ENCODE measurements at regions not wholly inside any gene's neighbourhood (a gene's known extent, or its start where the extent isn't known, plus 50 kb on each side); places are given as distances from the start of the nearest gene placed in this dataset.
"Not testable (repeated sequence)": the region's sequence is repeated elsewhere in the genome, so short reads cannot be mapped to it uniquely, and the experiment has no call there.

- DNase-seq, result not testable (repeated sequence)
These were observed 603.0 kb upstream of the MARCKS start for GRCh38 chr6:113254194-113254593.

- no peak for DNase-seq
These were observed 598.4 kb upstream of the MARCKS start for GRCh38 chr6:113258771-113259170.

GRCh38 chr6:113271437-113271836, 585.7 kb upstream of the MARCKS start:
- no peak for DNase-seq

GRCh38 chr6:113276601-113277000, 580.5 kb upstream of the MARCKS start:
- DNase-seq, result no peak

- DNase-seq, result no peak
These were observed 580.0 kb upstream of the MARCKS start for GRCh38 chr6:113277111-113277510.

GRCh38 chr6:113281014-113281413, 576.1 kb upstream of the MARCKS start:
- DNase-seq, result no peak

- DNase-seq, result no peak
These were observed 575.7 kb upstream of the MARCKS start for GRCh38 chr6:113281431-113281830.

GRCh38 chr6:113287396-113287795, 569.7 kb upstream of the MARCKS start:
- DNase-seq, result no peak

GRCh38 chr6:113288409-113288808, 568.7 kb upstream of the MARCKS start:
- DNase-seq, result no peak

- no peak for DNase-seq
These were observed 568.0 kb upstream of the MARCKS start for GRCh38 chr6:113289166-113289565.

GRCh38 chr6:113290684-113291083, 566.5 kb upstream of the MARCKS start:
- no peak for DNase-seq

GRCh38 chr6:113291751-113292445, 565.2 kb upstream of the MARCKS start:
- DNase-seq, result no peak

- DNase-seq, result no peak
These were observed 564.3 kb upstream of the MARCKS start for GRCh38 chr6:113292646-113293422.

- no peak for DNase-seq
These were observed 563.8 kb upstream of the MARCKS start for GRCh38 chr6:113293423-113293740.

GRCh38 chr6:113299531-113299930, 557.6 kb upstream of the MARCKS start:
- DNase-seq, result no peak

GRCh38 chr6:113301651-113302050, 555.5 kb upstream of the MARCKS start:
- no peak for DNase-seq

GRCh38 chr6:113304116-113304515, 553.0 kb upstream of the MARCKS start:
- DNase-seq, result no peak

GRCh38 chr6:113306552-113307145, 550.5 kb upstream of the MARCKS start:
- peak in 2 of 3 donors; percentile 73 to 77 for DNase-seq

- no peak for DNase-seq
These were observed 548.9 kb upstream of the MARCKS start for GRCh38 chr6:113308266-113308665.

- no peak for DNase-seq
These were observed 543.3 kb upstream of the MARCKS start for GRCh38 chr6:113313841-113314240.

- DNase-seq, result no peak
These were observed 542.0 kb upstream of the MARCKS start for GRCh38 chr6:113315165-113315564.

GRCh38 chr6:113315879-113316278, 541.3 kb upstream of the MARCKS start:
- no peak for DNase-seq

- DNase-seq, result no peak
These were observed 539.7 kb upstream of the MARCKS start for GRCh38 chr6:113317442-113317841.

GRCh38 chr6:113317891-113318574, 539.1 kb upstream of the MARCKS start:
- DNase-seq, result no peak
